ENCODE measurements at regions not wholly inside any gene's neighbourhood (a gene's known extent, or its start where the extent isn't known, plus 50 kb on each side); places are given as distances from the start of the nearest gene placed in this dataset.

DNA sequence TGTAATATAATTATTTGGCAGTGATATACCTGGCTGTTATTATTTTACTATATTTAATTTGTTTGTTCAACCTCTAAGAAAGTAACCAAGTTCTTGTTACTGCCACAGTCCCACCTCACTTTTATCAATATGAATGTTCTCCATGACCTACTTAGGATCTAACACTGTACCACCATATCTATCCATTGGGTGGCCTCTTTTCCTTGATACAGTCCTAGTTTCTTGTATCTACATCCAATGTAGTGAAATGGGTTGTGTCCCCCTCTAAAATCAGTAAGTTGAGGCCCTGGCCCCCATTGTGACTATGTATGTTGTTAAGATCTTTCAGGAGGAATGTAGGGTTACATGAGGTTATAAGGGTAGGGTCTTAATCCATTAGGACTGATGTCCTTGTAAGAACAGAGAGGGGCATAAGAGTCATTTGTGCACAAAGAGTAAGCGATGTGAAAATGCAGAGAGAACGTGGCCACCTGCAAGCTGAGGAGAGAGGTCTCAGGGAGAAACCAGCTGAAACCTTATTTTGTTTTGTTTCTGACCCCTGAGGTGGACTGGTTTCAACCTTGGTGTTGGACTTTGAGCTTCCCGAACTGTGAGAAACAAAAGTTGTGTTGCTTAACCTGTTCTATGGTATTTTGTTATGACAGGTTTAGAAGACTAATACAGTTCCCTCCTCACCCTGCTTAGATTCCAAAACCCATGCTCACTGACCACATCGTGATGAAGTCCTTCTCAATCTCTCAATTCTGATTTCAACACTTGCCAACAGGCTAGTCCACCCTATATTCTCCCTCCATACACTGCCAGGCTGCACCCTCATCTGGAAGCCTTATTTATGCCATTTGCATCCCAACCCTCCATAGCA, 387.3 kb upstream of the EPHA7 start:
- Histone ChIP-seq H3K36me3 (no peaks in the 10 kb centered on the region), H3K9me3 (no peaks in the 10 kb centered on the region), H3K27ac (no peak overlapping the region), H3K27me3 (no peaks in the 10 kb centered on the region), H3K4me3 (no peak overlapping the region), H3K4me1 (no peaks in the 10 kb centered on the region)
- TF ChIP-seq CTCF (IDR thresholded peaks at IDR 0.05) = no peak
- TF ChIP-seq POLR2A (IDR thresholded peaks at IDR 0.05) = no peak
- ATAC-seq (no peak), DNase-seq (no peak)
- 53% methylated on average over 4 of the region's 4 CpGs for WGBS (ENCODE audit: insufficient coverage, low coverage, low lambda C conversion rate, missing lambda C conversion rate)
- intact Hi-C loops (cut with DNase I) = no loop called here

DNA sequence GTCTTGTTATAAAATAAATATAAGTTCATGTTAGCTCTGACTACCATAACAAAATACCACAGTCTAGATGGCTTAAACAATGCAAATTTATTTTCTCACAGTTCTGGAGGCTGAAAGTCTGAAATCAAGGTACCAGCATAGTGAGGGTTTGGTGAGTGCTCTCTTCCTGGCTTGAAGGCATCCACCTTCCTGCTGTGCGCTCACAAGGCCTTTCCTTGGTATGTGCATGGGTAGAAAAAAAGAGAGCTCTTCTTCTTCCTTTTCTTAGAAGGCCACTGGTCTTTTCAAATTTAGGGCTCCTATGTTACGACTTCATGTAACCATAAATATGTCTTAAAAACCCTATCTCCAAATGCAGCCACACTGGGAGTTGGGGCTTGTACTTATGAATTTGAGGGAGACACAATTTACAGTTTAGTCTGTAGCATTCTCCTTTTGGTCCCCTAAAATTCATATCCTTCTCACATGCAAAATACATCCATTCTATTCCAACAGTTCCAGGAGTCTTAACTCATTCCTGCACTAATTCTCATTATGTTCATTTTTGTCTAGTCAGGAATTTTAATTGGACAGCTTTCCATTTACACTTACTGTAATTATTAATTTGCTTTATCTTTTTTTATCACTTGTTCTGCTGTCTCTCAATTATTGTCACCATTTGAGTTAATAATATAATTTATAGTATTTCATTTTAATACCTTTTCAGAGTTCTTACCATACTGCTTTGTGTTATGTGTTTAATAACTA, 381.9 kb upstream of the EPHA7 start:
- Histone ChIP-seq H3K27me3 (no peaks in the 10 kb centered on the region), H3K36me3 (no peaks in the 10 kb centered on the region), H3K9me3 (no peaks in the 10 kb centered on the region), H3K4me3 (no peak overlapping the region), H3K27ac (no peak overlapping the region), H3K4me1 (no peaks in the 10 kb centered on the region)
- intact Hi-C loops (cut with DNase I) = no loop called here
- TF ChIP-seq CTCF (IDR thresholded peaks at IDR 0.05) (no peak), POLR2A (IDR thresholded peaks at IDR 0.05) (no peak)
- DNase-seq (no peak), ATAC-seq (no peak)
- 68% methylated on average over 2 of the region's 2 CpGs for WGBS (ENCODE audit: insufficient coverage, low coverage, low lambda C conversion rate, missing lambda C conversion rate)

DNA sequence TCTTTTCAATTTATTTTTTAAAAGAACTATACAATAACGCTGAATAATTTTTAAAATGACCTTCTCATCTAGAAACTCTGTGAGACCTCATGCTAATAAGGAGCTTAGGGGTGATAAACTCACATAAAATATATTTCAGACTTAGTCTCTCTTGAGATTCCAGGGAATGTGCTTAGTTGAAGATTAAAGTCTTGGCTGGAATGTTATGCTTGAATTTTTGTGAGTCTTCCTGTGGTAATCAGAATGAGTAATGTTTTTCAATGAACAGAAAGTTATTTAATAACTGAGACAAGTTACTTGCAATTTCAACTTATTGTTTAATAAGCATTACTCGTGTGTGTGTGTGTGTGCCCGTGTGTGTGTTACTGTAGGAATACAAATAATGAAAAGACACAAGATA, 379.9 kb upstream of the EPHA7 start:
- DNase-seq (no peak), ATAC-seq (no peak)
- Histone ChIP-seq H3K36me3 (no peaks in the 10 kb centered on the region), H3K27me3 (no peaks in the 10 kb centered on the region), H3K4me3 (no peak overlapping the region), H3K4me1 (no peaks in the 10 kb centered on the region), H3K27ac (no peak overlapping the region), H3K9me3 (no peaks in the 10 kb centered on the region)
- intact Hi-C loops (cut with DNase I) = no loop called here
- 41% methylated on average over 3 of the region's 3 CpGs for WGBS (ENCODE audit: insufficient coverage, low coverage, low lambda C conversion rate, missing lambda C conversion rate)
- TF ChIP-seq CTCF (IDR thresholded peaks at IDR 0.05) (no peak), POLR2A (IDR thresholded peaks at IDR 0.05) (no peak)

GRCh38 chr6:93794166-93794565, 374.8 kb upstream of the EPHA7 start:
- Histone ChIP-seq H3K36me3 (no peaks in the 10 kb centered on the region), H3K9me3 (no peaks in the 10 kb centered on the region), H3K4me3 (no peak overlapping the region), H3K4me1 (no peaks in the 10 kb centered on the region), H3K27ac (no peak overlapping the region), H3K27me3 (no peaks in the 10 kb centered on the region)
- intact Hi-C loops (cut with DNase I) = no loop called here
- TF ChIP-seq CTCF (IDR thresholded peaks at IDR 0.05) (no peak), POLR2A (IDR thresholded peaks at IDR 0.05) (no peak)
- DNase-seq (no peak), ATAC-seq (no peak)

Data from right lobe of liver (tissue), 6 donors.